DOHH2 (cell line): ENCODE measurements at regions not wholly inside any gene's neighbourhood (a gene's known extent, or its start where the extent isn't known, plus 50 kb on each side); places are given as distances from the start of the nearest gene placed in this dataset.
"Not testable (repeated sequence)": the region's sequence is repeated elsewhere in the genome, so short reads cannot be mapped to it uniquely, and the experiment has no call there.

Experiments used
- CTCF ChIP-seq: fragments of 200-600 bp; sonication (generic); IDR thresholded peaks from one replicate; pipeline ENCODE4 v1.5.1; 2014; ENCODE audit warnings: antibody characterized with exemption, mild to moderate bottlenecking, low read depth, low read length; ENCODE audit not compliant: poor library complexity, severe bottlenecking
- EZH2phosphoT487 ChIP-seq: fragments of 200-600 bp; sonication (generic); IDR thresholded peaks from 2 replicates; pipeline ENCODE4 v1.6.1; 2017; ENCODE audit warnings: borderline replicate concordance, mild to moderate bottlenecking, antibody characterized with exemption, low read length, moderate library complexity, mixed read lengths

GRCh38 chr10:108533551-108533950 is 1369.0 kb upstream of the SORCS1 start:
- not testable (repeated sequence) for TF ChIP-seq CTCF, EZH2phosphoT487
